Lower leg skin (tissue), 4 donors: ENCODE measurements at regions not wholly inside any gene's neighbourhood (a gene's known extent, or its start where the extent isn't known, plus 50 kb on each side); places are given as distances from the start of the nearest gene placed in this dataset.

Source experiments
- DNase-seq, 2 donors: peaks; one replicate each; pipeline ENCODE4 v3.0.0-alpha.2; 2019; ENCODE audit warnings: low spot score in 2 of 2
- H3K4me3 ChIP-seq: fragments of 200-600 bp; sonication (generic); 2 replicates; pipeline ENCODE4 v1.5.1; 2017; ENCODE audit warnings: mild to moderate bottlenecking, low read depth; ENCODE audit not compliant: poor library complexity, severe bottlenecking
- POLR2A ChIP-seq, 2 donors: fragments of 450-650 bp; IDR thresholded peaks; one replicate each; pipeline ENCODE4 v1.6.1; 2016 to 2017; ENCODE audit warnings: antibody characterized with exemption in 2 of 2, mild to moderate bottlenecking in 1 of 2, moderate library complexity in 1 of 2
- WGBS, 2 donors: methylation state at CpG; one replicate each; pipeline ENCODE4 v1.1.5; 2018; 5-methylcytosine and 5-hydroxymethylcytosine counted together
- intact Hi-C: fragments of 100-400 bp; cut with DNase I; formaldehyde crosslinking; loops from one replicate; pipeline ENCODE4 v1.15.0; 2023; ENCODE audit warnings: low total_unique reads
- TF ChIP-seq, protein P1 (sequence below), 3 donors: fragments of 450-650 bp; IDR thresholded peaks; one replicate each; pipeline ENCODE4 v1.5.1; 2016; ENCODE audit warnings: antibody characterized with exemption in 3 of 3, mild to moderate bottlenecking in 3 of 3, moderate library complexity in 2 of 3

DNA sequence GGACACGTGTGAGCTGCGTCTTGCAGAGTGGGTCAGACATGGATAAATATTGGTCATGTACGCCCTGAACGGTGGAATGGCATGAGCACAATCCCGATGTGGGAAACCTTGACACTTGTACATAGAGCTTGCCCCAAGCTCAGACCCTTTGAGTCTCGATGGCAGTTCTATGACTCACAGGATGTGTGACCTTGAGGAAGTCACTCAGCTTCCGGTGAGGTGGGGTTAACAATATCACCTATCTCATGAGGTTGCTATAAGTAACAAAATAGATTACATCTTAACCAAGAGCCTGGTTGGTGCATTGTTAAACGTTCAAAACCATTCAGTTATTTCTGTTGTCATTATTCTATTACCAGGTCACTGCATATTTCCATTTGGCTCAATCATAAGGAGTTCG lies 109.1 kb upstream of the TBL1X start:
- WGBS, 2 donors = 81 to 84% methylated on average over 9 of the region's 9 CpGs
- TF ChIP-seq, protein P1, sequence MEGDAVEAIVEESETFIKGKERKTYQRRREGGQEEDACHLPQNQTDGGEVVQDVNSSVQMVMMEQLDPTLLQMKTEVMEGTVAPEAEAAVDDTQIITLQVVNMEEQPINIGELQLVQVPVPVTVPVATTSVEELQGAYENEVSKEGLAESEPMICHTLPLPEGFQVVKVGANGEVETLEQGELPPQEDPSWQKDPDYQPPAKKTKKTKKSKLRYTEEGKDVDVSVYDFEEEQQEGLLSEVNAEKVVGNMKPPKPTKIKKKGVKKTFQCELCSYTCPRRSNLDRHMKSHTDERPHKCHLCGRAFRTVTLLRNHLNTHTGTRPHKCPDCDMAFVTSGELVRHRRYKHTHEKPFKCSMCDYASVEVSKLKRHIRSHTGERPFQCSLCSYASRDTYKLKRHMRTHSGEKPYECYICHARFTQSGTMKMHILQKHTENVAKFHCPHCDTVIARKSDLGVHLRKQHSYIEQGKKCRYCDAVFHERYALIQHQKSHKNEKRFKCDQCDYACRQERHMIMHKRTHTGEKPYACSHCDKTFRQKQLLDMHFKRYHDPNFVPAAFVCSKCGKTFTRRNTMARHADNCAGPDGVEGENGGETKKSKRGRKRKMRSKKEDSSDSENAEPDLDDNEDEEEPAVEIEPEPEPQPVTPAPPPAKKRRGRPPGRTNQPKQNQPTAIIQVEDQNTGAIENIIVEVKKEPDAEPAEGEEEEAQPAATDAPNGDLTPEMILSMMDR (IDR thresholded peaks at IDR 0.05) = no peak
- TF ChIP-seq POLR2A (IDR thresholded peaks at IDR 0.05) = no peak
- no peak overlapping the region for H3K4me3 ChIP-seq
- no peak for DNase-seq
- intact Hi-C loops = no loop called here

DNA sequence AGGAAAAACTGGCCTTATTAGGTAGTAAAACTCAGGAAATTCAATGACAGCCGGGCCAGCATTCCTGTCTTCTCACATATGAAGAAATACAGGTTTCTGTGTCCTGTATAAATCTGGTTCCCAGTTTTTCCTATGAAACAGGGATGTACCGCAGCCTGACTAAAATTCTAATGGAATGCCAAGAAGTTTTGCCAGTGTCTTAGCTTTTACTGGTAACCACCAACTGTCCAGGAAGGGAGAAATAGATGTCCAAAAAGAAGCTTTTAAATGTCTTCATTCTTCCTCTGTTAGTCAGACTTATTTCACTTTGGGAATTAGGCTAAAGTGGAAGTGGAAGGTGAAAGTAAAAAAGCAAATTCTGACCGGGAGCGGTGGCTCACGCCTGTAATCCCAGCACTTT lies 108.0 kb upstream of the TBL1X start:
- no peak overlapping the region for H3K4me3 ChIP-seq
- DNase-seq = no peak
- intact Hi-C loops = no loop called here
- TF ChIP-seq POLR2A (IDR thresholded peaks at IDR 0.05) = no peak
- TF ChIP-seq, protein P1 (IDR thresholded peaks at IDR 0.05) = no peak
- 67 to 82% methylated on average over 5 of the region's 5 CpGs for WGBS, 2 donors

DNA sequence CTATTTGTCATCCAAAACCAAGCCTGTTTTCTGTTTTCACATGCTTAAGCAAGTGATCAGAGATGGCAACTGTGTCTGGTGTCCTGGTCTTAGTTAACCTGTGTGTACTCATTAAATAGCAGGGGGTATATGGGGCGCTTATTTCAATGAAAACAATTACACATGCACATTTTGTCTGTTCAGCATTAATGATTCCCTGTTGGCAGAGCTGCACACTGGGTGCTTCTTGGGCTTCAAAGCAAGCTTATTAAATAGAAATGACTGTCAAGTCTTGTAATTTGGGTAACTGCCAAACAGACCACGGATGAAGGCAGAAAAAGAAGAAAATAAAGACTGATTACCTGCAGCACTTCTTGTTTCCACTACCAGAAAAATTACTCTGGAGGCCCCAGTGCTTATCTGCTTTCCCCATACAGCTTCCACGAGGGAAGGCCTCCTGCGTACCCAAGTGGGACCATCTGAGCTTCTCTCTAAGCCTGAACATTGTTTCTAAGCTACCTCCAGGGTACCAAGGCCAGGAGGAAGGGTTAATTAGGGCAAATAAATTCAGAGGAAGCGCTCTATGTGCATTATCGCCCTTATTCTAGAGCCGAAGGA lies 107.2 kb upstream of the TBL1X start:
- no peak for DNase-seq
- no peak overlapping the region for H3K4me3 ChIP-seq
- WGBS, 2 donors = 78 to 85% methylated on average over 7 of the region's 7 CpGs
- TF ChIP-seq, protein P1 (IDR thresholded peaks at IDR 0.05) = no peak
- TF ChIP-seq POLR2A (IDR thresholded peaks at IDR 0.05) = no peak
- intact Hi-C loops = no loop called here

DNA sequence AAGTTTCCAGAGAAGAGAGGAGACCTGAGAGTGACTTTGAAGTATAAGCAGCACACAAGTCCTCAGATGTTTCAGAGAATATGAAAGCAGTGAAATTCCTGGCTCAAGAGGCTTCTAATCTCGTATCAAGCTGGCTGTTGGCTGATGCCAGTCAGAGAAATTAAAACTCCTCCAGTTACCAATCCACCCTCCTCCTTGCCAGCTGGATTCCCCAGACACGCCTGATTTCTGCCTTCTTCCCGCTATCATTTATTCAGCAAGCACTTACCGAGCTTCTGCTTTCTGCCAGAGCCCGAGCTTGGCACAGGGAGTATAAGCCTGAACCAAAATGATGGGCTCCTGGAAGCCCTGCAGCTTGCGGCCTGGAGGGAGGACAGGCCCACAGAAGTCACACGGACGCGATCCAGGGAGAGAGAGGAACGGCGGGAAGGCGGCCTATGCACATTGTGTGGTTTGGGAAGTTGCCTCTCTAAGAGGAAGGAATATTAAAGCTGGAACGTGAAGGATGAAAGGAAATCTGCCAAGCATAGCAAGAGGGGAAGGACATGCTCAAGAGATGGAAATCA lies 102.4 kb upstream of the TBL1X start:
- DNase-seq = no peak
- 41 to 70% methylated on average over 13 of the region's 13 CpGs for WGBS, 2 donors
- no peak for TF ChIP-seq POLR2A (IDR thresholded peaks at IDR 0.05)
- TF ChIP-seq, protein P1 (IDR thresholded peaks at IDR 0.05) = no peak
- no peak overlapping the region for H3K4me3 ChIP-seq
- intact Hi-C loops = no loop called here

DNA sequence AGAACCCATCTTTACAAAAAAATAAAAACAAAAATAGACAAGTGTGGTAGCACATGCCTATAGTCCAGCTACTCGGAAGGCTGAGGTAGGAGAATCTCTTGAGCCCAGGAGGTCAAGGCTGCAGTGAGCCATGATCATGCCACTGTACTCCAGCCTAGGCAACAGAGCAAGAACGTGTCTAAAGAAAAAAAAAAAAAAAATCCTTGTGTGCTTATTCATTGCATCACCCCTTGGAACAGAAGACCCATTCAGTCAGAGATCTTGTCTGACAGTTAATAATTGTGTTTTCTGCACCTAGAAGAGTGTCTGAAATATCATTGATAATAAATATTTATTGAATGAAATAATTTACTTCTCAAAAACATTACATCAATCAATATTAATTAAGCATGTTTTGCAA lies 97.4 kb upstream of the TBL1X start:
- WGBS, 2 donors = 60 to 61% methylated on average over 2 of the region's 2 CpGs
- H3K4me3 ChIP-seq = no peak overlapping the region
- intact Hi-C loops = no loop called here
- DNase-seq = peak in 1 of 2 donors; percentile 20
- TF ChIP-seq POLR2A (IDR thresholded peaks at IDR 0.05) = no peak
- TF ChIP-seq, protein P1 (IDR thresholded peaks at IDR 0.05) = no peak

DNA sequence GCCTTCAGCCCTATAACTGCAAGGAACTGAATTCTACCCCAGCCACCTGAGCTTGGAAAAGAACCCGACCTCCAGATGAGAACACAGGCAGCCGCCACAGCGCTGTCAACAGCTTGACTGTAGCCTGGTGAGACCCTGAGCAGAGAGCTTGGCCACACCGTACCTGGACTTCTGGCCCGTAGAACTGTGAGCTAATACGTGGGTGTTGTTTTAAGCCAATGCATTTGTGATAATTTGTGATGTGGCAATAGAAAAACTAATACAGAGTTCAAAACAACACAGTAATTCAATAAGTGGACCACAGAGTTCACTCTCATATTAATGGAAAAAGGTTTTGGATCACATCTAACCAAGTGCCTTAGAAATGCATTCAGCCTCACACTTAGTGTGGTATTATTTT lies 96.6 kb upstream of the TBL1X start:
- no peak for DNase-seq
- TF ChIP-seq, protein P1 (IDR thresholded peaks at IDR 0.05) = no peak
- no peak for TF ChIP-seq POLR2A (IDR thresholded peaks at IDR 0.05)
- intact Hi-C loops = no loop called here
- H3K4me3 ChIP-seq = no peak overlapping the region
- 83 to 94% methylated on average over 6 of the region's 6 CpGs for WGBS, 2 donors
